ENCODE measurements at regions not wholly inside any gene's neighbourhood (a gene's known extent, or its start where the extent isn't known, plus 50 kb on each side); places are given as distances from the start of the nearest gene placed in this dataset.

DNA sequence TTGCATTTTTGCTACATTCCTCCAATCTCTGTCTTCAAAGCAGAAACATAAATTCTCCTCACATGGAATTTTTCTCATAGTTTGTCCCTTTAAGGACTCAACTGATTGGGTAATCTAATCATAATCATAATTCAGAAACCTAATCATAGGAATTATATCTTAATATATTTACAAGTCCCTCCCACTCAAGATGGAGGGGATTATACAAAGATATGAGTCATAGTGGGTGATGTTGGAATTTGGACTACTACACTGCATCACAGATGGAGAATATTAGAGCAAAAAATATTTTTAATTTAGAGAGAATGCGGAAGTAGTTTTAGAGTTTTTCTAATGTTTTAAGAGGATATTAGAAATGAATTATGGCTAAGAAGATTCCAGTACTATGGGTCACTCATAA, 1034.0 kb downstream of the DTWD2 start:
- DNase-seq (ENCODE audit: low spot score): no peak
- TF ChIP-seq CTCF (IDR thresholded peaks at IDR 0.05; ENCODE audit: borderline replicate concordance, control extremely low read depth, extremely low read depth, insufficient read depth, missing control alignments): no peak
- in situ Hi-C loops (cut with MboI; ENCODE audit: low sequenced_read_pairs, unreplicated experiment): no loop called here

DNA sequence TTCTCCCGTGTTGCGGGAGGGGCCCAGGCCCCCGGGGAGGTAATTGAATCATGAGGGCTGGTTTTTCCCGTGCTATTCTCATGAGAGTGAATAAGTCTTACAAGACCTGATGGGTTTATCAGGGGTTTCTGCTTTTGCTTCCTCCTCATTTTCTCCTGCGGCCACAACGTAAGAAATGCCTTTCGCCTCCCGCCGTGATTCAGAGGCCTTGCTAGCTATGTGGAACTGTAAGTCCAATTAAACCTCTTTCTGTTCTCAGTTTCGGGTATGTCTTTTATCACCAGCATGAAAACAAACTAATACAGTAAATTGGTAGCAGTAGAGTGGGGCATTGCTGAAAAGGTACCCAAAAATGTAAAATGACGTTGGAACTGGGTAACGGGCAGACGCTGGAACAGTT, 1035.1 kb downstream of the DTWD2 start:
- TF ChIP-seq CTCF (IDR thresholded peaks at IDR 0.05; ENCODE audit: borderline replicate concordance, control extremely low read depth, extremely low read depth, insufficient read depth, missing control alignments): no peak

DNA sequence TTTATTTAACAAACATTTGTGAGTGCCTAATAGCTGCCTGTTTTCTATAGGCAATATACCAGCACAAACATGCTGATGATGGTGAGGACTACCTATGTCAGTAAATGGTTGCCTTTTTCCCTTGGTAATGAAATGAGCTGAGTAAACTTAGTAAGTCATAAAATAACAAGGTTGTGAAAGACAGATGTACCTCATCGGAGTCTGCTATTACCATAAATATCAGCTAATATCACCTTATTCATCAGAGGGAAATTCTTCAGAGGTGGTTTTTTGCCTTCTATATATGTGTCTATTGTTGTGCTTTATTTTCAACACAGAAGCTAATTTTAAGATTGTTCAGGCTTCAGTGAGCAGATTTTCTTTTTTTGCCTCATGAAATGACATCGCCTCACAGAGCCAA, 1040.5 kb downstream of the DTWD2 start:
- TF ChIP-seq CTCF (IDR thresholded peaks at IDR 0.05; ENCODE audit: borderline replicate concordance, control extremely low read depth, extremely low read depth, insufficient read depth, missing control alignments): no peak
- in situ Hi-C loops (cut with MboI; ENCODE audit: low sequenced_read_pairs, unreplicated experiment): no loop called here
- no peak for DNase-seq (ENCODE audit: low spot score)

More for the DNA sequence above, 1035.1 kb downstream of the DTWD2 start:
- in situ Hi-C loops (cut with MboI; ENCODE audit: low sequenced_read_pairs, unreplicated experiment): no loop called here
- DNase-seq (ENCODE audit: low spot score): no peak

DNA sequence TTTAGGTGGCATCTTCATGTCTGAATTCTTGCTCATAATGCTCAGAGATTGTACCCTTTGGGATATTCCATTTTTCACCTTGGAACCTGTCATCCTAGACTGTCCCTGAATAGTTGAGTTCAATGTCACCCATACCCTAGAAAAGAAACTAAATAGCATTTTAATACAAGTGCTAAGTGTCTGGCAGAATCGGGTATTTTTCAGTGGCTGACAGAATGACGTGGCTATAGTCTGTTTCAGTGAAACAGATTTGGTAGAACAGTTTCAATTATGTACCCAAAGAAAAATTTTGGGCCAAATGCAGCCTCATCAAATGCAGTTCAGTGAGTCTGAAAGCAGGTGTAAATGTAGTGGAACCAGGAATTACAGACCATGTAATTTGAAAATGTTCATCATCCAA, 1041.2 kb downstream of the DTWD2 start:
- no peak for TF ChIP-seq CTCF (IDR thresholded peaks at IDR 0.05; ENCODE audit: borderline replicate concordance, control extremely low read depth, extremely low read depth, insufficient read depth, missing control alignments)
- no peak for DNase-seq (ENCODE audit: low spot score)
- in situ Hi-C loops (cut with MboI; ENCODE audit: low sequenced_read_pairs, unreplicated experiment): no loop called here

DNA sequence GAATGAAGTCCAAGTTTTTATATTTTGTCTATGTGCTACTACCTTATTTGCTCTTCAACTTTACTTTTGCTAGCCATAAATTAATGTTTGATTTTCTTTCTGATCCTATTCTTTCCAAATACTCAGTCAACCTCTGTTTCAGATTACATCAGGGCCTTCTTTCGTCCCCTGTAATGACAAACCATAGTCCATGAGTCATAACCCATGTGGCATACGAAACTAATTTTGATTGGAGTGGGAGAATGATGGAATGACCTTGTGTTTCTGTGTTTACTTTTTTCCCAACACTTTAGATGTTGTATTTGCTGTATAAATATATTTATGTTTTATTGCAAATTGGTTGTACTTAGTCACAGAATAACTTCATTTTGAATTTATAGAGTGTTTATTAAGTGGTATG, 1043.1 kb downstream of the DTWD2 start:
- no peak for TF ChIP-seq CTCF (IDR thresholded peaks at IDR 0.05; ENCODE audit: borderline replicate concordance, control extremely low read depth, extremely low read depth, insufficient read depth, missing control alignments)

GRCh38 chr5:117943541-117943940, 1044.8 kb downstream of the DTWD2 start:
- DNase-seq (ENCODE audit: low spot score): no peak
- no peak for TF ChIP-seq CTCF (IDR thresholded peaks at IDR 0.05; ENCODE audit: borderline replicate concordance, control extremely low read depth, extremely low read depth, insufficient read depth, missing control alignments)
- in situ Hi-C loops (cut with MboI; ENCODE audit: low sequenced_read_pairs, unreplicated experiment): no loop called here

More for the DNA sequence above, 1043.1 kb downstream of the DTWD2 start:
- no peak for DNase-seq (ENCODE audit: low spot score)
- in situ Hi-C loops (cut with MboI; ENCODE audit: low sequenced_read_pairs, unreplicated experiment): no loop called here
